ENCODE measurements at regions not wholly inside any gene's neighbourhood (a gene's known extent, or its start where the extent isn't known, plus 50 kb on each side); places are given as distances from the start of the nearest gene placed in this dataset.

DNA sequence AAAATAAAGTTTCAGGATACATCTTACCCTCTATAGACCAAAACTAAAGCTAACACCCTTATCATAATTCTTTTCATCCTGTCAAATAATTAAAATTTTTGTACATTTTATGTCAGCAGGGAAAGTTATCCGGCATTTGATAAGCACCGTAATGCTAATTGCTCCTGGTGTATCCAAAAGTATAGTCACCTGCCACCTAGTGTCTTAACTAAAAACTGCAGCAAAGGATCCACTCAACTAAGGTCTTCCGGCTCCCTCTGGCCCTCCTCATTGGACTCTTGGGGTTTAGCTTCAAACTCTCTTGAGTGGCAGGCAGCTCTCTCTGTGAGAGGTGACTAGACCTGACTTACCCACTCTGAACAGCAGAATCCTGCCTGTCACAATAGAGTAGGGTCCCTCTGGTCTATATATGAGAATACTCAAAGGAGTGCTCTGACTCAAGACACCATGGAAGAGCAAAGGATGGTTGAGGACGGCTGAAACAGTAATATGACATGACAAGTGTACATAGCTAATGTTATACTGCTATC, 60.4 kb upstream of the CAST start:
- peak; percentile 83 for TF ChIP-seq CTCF (IDR thresholded peaks at IDR 0.05; ENCODE audit: poor library complexity)
- no peak for TF ChIP-seq EZH2 (IDR thresholded peaks at IDR 0.05; ENCODE audit: borderline replicate concordance)
